Suprapubic skin (tissue), 4 donors: ENCODE measurements at regions not wholly inside any gene's neighbourhood (a gene's known extent, or its start where the extent isn't known, plus 50 kb on each side); places are given as distances from the start of the nearest gene placed in this dataset.

ENCODE experiments used
- DNase-seq, 2 donors: peaks; one replicate each; pipeline ENCODE4 v3.0.0-alpha.2; 2019; ENCODE audit warnings: low spot score in 2 of 2
- H3K27ac ChIP-seq: fragments of 200-600 bp; sonication (generic); one replicate; pipeline ENCODE4 v1.5.1; 2019
- H3K27me3 ChIP-seq: fragments of 200-600 bp; sonication (generic); one replicate; pipeline ENCODE4 v1.5.1; 2019
- H3K36me3 ChIP-seq: fragments of 200-600 bp; sonication (generic); one replicate; pipeline ENCODE4 v1.5.1; 2019
- H3K4me1 ChIP-seq: fragments of 200-600 bp; sonication (generic); one replicate; pipeline ENCODE4 v1.5.1; 2019
- H3K4me3 ChIP-seq: fragments of 200-600 bp; sonication (generic); one replicate; pipeline ENCODE4 v1.5.1; 2019; ENCODE audit warnings: mild to moderate bottlenecking
- H3K9me3 ChIP-seq: fragments of 200-600 bp; sonication (generic); one replicate; pipeline ENCODE4 v1.5.1; 2019
- CTCF ChIP-seq, 2 donors: fragments of 200-600 bp in 1 of 2; fragments of 450-650 bp in 1 of 2; sonication (generic) in 1 of 2; IDR thresholded peaks; one replicate each; pipeline ENCODE4 v1.5.1; 2016 to 2019; ENCODE audit warnings: antibody characterized with exemption in 2 of 2, mild to moderate bottlenecking in 1 of 2, moderate library complexity in 1 of 2
- EP300 ChIP-seq: sonication (generic); formaldehyde crosslinking; IDR thresholded peaks from one replicate; pipeline ENCODE4 v1.6.1; 2017; ENCODE audit warnings: antibody characterized with exemption
- POLR2A ChIP-seq, 2 donors: fragments of 450-650 bp; IDR thresholded peaks; one replicate each; pipeline ENCODE4 v1.6.1; 2017; ENCODE audit warnings: antibody characterized with exemption in 2 of 2, mild to moderate bottlenecking in 2 of 2, moderate library complexity in 2 of 2
- POLR2AphosphoS5 ChIP-seq, 3 donors: sonication (generic); formaldehyde crosslinking; IDR thresholded peaks; one replicate each; pipeline ENCODE4 v1.6.1; 2017; ENCODE audit warnings: antibody characterized with exemption in 3 of 3
- WGBS: methylation state at CpG from one replicate; pipeline ENCODE4 v1.1.5; 2018; 5-methylcytosine and 5-hydroxymethylcytosine counted together

GRCh38 chr10:20618011-20618547 is 279.0 kb downstream of the NEBL start:
- Histone ChIP-seq H3K36me3 (no peaks in the 10 kb centered on the region), H3K27me3 (no peaks in the 10 kb centered on the region), H3K4me3 (no peak overlapping the region), H3K27ac (no peak overlapping the region), H3K9me3 (no peaks in the 10 kb centered on the region), H3K4me1 (no peaks in the 10 kb centered on the region)
- 80% methylated on average over 3 of the region's 3 CpGs for WGBS
- TF ChIP-seq POLR2A (IDR thresholded peaks at IDR 0.05) (no peak), CTCF (IDR thresholded peaks at IDR 0.05) (no peak), POLR2AphosphoS5 (IDR thresholded peaks at IDR 0.05) (no peak), EP300 (no peak)
- no peak for DNase-seq

- Histone ChIP-seq H3K4me3 (no peak overlapping the region), H3K4me1 (no peaks in the 10 kb centered on the region), H3K27me3 (no peaks in the 10 kb centered on the region), H3K27ac (no peak overlapping the region), H3K9me3 (no peaks in the 10 kb centered on the region), H3K36me3 (no peaks in the 10 kb centered on the region)
- DNase-seq = no peak
- 76% methylated on average over 12 of the region's 12 CpGs for WGBS
- TF ChIP-seq POLR2AphosphoS5 (IDR thresholded peaks at IDR 0.05) (no peak), POLR2A (IDR thresholded peaks at IDR 0.05) (no peak), EP300 (no peak), CTCF (IDR thresholded peaks at IDR 0.05) (no peak)
Observed at GRCh38 chr10:20616918-20617810, 279.9 kb downstream of the NEBL start.

DNA sequence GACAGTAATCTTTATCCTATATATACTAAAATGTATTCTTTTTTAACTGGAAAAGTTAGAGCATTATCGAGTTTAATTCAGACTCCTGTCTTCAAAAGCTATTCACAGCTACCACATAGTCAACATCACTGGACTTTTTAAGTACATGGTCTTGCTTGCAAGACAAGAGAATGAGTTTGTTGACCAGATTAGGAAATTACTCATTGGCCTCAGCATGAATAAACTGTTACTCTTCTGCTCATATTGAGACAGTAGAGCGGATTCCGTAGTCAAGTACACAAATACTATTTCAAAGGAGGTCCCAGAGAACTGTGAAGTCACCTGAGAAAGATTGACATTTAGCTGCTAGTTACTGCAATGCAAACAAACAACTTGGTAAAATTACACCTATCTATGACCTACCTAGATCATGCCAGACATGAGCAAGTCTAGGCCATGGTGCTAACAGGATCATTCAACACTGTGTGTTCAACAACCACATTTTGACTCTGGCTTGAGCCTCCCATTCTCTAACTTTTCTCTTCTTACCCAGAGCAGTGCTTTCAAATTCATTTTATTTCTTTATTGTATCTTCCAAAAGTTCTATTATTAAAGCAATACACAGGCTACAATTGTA is 280.9 kb downstream of the NEBL start:
- no peaks in the 10 kb centered on the region for H3K27me3 ChIP-seq
- no peaks in the 10 kb centered on the region for H3K9me3 ChIP-seq
- 96% methylated on average over 3 of the region's 3 CpGs for WGBS
- no peak for DNase-seq
- no peak overlapping the region for H3K27ac ChIP-seq
- H3K4me1 ChIP-seq = no peaks in the 10 kb centered on the region
- H3K36me3 ChIP-seq = no peaks in the 10 kb centered on the region
- no peak for TF ChIP-seq CTCF (IDR thresholded peaks at IDR 0.05)
- no peak for TF ChIP-seq POLR2AphosphoS5 (IDR thresholded peaks at IDR 0.05)
- no peak for TF ChIP-seq POLR2A (IDR thresholded peaks at IDR 0.05)
- no peak for TF ChIP-seq EP300
- H3K4me3 ChIP-seq = no peak overlapping the region

DNA sequence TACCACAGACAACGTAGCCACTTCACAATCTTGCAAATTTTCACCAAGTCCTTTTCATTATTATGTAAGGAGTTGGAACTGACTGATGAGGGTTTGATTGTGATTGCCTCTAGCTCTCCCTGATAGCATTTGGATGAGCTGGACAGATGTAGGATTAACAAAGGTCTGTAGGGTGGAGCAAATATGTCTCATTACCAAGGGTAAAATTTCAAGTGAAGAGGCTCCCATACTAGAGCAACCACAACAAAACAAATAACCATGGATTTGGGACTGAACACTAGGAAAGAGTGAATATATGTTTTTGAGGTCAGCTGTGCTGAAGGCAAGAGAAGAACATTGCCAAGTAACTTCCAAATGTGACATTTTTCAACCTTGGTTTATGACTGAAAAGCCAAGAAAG is 281.7 kb downstream of the NEBL start:
- no peaks in the 10 kb centered on the region for H3K27me3 ChIP-seq
- 90% methylated on average over 1 of the region's 1 CpG for WGBS

More for the DNA sequence above, 281.7 kb downstream of the NEBL start:
- DNase-seq = no peak
- H3K4me1 ChIP-seq = no peaks in the 10 kb centered on the region
- H3K27ac ChIP-seq = no peak overlapping the region
- H3K9me3 ChIP-seq = no peaks in the 10 kb centered on the region
- no peak overlapping the region for H3K4me3 ChIP-seq
- H3K36me3 ChIP-seq = no peaks in the 10 kb centered on the region
- TF ChIP-seq EP300 = no peak
- TF ChIP-seq POLR2AphosphoS5 (IDR thresholded peaks at IDR 0.05) = no peak
- no peak for TF ChIP-seq CTCF (IDR thresholded peaks at IDR 0.05)
- TF ChIP-seq POLR2A (IDR thresholded peaks at IDR 0.05) = no peak
